ENCODE measurements at regions not wholly inside any gene's neighbourhood (a gene's known extent, or its start where the extent isn't known, plus 50 kb on each side); places are given as distances from the start of the nearest gene placed in this dataset.
"Not testable (repeated sequence)": the region's sequence is repeated elsewhere in the genome, so short reads cannot be mapped to it uniquely, and the experiment has no call there.

DNA sequence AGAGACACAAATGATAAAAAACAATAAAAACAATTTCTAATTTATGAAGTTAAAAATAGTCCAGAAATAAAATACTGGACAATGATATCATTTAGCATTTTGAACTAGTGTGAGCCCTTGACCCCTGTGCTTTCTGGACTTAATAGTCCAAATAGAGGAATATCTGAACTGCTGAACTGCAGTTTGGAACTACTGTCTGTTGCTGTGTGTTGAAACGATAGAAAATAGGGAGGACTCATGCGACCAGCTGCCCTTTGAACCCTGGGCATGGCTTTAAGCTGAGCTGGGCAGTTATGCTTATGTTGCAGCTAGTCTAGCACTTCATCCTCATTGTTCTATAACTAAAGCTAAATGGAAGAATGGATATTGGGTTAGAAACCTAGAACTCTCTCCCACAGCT is 99.5 kb downstream of the FMR1NB start:
- no peaks in the 10 kb centered on the region for H3K36me3 ChIP-seq (ENCODE audit: control insufficient read depth, insufficient read depth, low read length)
- no peaks in the 10 kb centered on the region for H3K4me1 ChIP-seq (ENCODE audit: control insufficient read depth, insufficient read depth, low read length)
- H3K9ac ChIP-seq (ENCODE audit: low read length), result no peak overlapping the region
- no peaks in the 10 kb centered on the region for H3K9me3 ChIP-seq (ENCODE audit: control insufficient read depth, insufficient read depth, low read depth, low read length)
- no peak overlapping the region for H3K4me3 ChIP-seq (ENCODE audit: low read depth, low read length)
- no peak overlapping the region for H3K27ac ChIP-seq (ENCODE audit: low read depth, low read length)
- no peaks in the 10 kb centered on the region; the same call in 1 of the 2 replicates for H3K27me3 ChIP-seq (ENCODE audit: control insufficient read depth, insufficient read depth, low read length)

DNA sequence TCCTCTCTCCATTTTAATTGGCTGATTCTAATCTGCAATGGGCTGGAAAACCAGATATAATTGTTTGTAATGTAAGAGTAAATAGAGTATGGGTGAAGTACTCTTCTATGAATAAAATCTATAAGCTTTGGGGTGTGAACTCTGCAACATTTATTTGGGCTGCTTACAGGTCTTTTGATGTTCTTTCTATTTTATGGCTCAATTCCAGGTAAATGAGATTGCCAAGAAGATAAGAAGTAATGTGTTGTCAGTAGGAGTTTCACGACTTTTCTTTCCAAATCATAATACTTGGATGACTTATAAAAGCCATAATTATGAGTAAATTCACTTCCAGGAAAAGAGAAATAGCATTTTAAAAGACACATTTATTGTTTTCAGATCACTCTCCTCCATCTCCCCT is 103.5 kb downstream of the FMR1NB start:
- Histone ChIP-seq H3K27me3 (ENCODE audit: control insufficient read depth, insufficient read depth, low read length) (no peaks in the 10 kb centered on the region), H3K27ac (ENCODE audit: low read depth, low read length) (no peak overlapping the region), H3K4me3 (ENCODE audit: low read depth, low read length) (no peak overlapping the region), H3K9me3 (ENCODE audit: control insufficient read depth, insufficient read depth, low read depth, low read length) (no peaks in the 10 kb centered on the region), H3K4me1 (ENCODE audit: control insufficient read depth, insufficient read depth, low read length) (no peaks in the 10 kb centered on the region), H3K36me3 (ENCODE audit: control insufficient read depth, insufficient read depth, low read length) (no peaks in the 10 kb centered on the region), H3K9ac (ENCODE audit: low read length) (no peak overlapping the region)

- Histone ChIP-seq H3K4me3 (ENCODE audit: low read depth, low read length) (no peak overlapping the region), H3K27ac (ENCODE audit: low read depth, low read length) (no peak overlapping the region), H3K9ac (ENCODE audit: low read length) (no peak overlapping the region), H3K27me3 (ENCODE audit: control insufficient read depth, insufficient read depth, low read length) (no peaks in the 10 kb centered on the region; the same call in 1 of the 2 replicates), H3K9me3 (ENCODE audit: control insufficient read depth, insufficient read depth, low read depth, low read length) (peaks cover 8% of the 10 kb centered on the region; the same call in 1 of the 2 replicates), H3K4me1 (ENCODE audit: control insufficient read depth, insufficient read depth, low read length) (no peaks in the 10 kb centered on the region), H3K36me3 (ENCODE audit: control insufficient read depth, insufficient read depth, low read length) (no peaks in the 10 kb centered on the region)
Observed at GRCh38 chrX:148120151-148120550, 139.0 kb downstream of the FMR1NB start.

- Histone ChIP-seq H3K9me3 (ENCODE audit: control insufficient read depth, insufficient read depth, low read depth, low read length) (peaks cover 8% of the 10 kb centered on the region; the same call in 1 of the 2 replicates), H3K36me3 (ENCODE audit: control insufficient read depth, insufficient read depth, low read length) (no peaks in the 10 kb centered on the region), H3K4me3 (ENCODE audit: low read depth, low read length) (no peak overlapping the region), H3K27ac (ENCODE audit: low read depth, low read length) (no peak overlapping the region), H3K4me1 (ENCODE audit: control insufficient read depth, insufficient read depth, low read length) (no peaks in the 10 kb centered on the region), H3K9ac (ENCODE audit: low read length) (no peak overlapping the region), H3K27me3 (ENCODE audit: control insufficient read depth, insufficient read depth, low read length) (no peaks in the 10 kb centered on the region; the same call in 1 of the 2 replicates)
Observed at GRCh38 chrX:148120999-148121623, 140.0 kb downstream of the FMR1NB start.

GRCh38 chrX:148128872-148129505 is 147.9 kb downstream of the FMR1NB start:
- not testable (repeated sequence) for H3K9me3 ChIP-seq (ENCODE audit: control insufficient read depth, insufficient read depth, low read depth, low read length); H3K4me1 ChIP-seq (ENCODE audit: control insufficient read depth, insufficient read depth, low read length); H3K27ac ChIP-seq (ENCODE audit: low read depth, low read length); H3K36me3 ChIP-seq (ENCODE audit: control insufficient read depth, insufficient read depth, low read length); H3K27me3 ChIP-seq (ENCODE audit: control insufficient read depth, insufficient read depth, low read length)
- Histone ChIP-seq H3K9ac (ENCODE audit: low read length) (peak overlapping the region; percentile 81), H3K4me3 (ENCODE audit: low read depth, low read length) (peak overlapping the region; percentile 68)

DNA sequence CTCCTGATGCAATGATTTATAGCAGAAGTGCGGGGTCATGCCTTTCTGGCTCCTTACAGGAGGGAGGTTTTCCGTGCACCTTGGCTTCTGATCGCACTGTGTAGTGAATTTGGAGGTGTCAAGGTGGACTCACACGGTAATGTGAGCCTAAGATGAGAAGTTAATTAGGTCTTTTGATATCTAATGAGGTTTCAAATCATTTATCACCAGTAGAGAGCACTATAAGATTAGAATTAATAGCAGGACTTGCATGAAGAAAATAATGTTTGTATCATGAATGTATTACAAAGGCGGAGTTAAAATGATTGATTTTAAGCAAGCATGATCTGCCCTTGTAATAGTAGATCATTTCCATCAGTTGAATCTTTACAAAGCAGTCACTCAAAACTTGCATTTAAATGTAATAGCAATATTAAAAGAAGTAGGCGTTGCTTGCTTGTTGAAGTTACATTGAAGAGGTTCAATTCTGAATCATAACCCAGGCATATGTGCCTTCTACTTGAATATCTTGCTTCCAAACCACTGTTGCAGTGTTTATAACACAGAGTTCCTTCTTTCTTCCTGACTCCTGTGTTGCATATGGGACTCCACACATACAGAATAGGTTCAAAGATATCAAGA is 152.1 kb downstream of the FMR1NB start:
- no peaks in the 10 kb centered on the region for H3K9me3 ChIP-seq (ENCODE audit: control insufficient read depth, insufficient read depth, low read depth, low read length)
- no peak overlapping the region for H3K9ac ChIP-seq (ENCODE audit: low read length)
- no peak overlapping the region for H3K4me3 ChIP-seq (ENCODE audit: low read depth, low read length)
- no peak overlapping the region for H3K27ac ChIP-seq (ENCODE audit: low read depth, low read length)
- no peaks in the 10 kb centered on the region for H3K36me3 ChIP-seq (ENCODE audit: control insufficient read depth, insufficient read depth, low read length)
- H3K27me3 ChIP-seq (ENCODE audit: control insufficient read depth, insufficient read depth, low read length), result no peaks in the 10 kb centered on the region
- H3K4me1 ChIP-seq (ENCODE audit: control insufficient read depth, insufficient read depth, low read length), result no peaks in the 10 kb centered on the region

GRCh38 chrX:148134578-148134977 is 153.4 kb downstream of the FMR1NB start:
- Histone ChIP-seq H3K9me3 (ENCODE audit: control insufficient read depth, insufficient read depth, low read depth, low read length) (no peaks in the 10 kb centered on the region), H3K4me3 (ENCODE audit: low read depth, low read length) (no peak overlapping the region), H3K27ac (ENCODE audit: low read depth, low read length) (no peak overlapping the region), H3K36me3 (ENCODE audit: control insufficient read depth, insufficient read depth, low read length) (no peaks in the 10 kb centered on the region), H3K9ac (ENCODE audit: low read length) (no peak overlapping the region), H3K4me1 (ENCODE audit: control insufficient read depth, insufficient read depth, low read length) (no peaks in the 10 kb centered on the region), H3K27me3 (ENCODE audit: control insufficient read depth, insufficient read depth, low read length) (no peaks in the 10 kb centered on the region)

GRCh38 chrX:148135738-148136137 is 154.6 kb downstream of the FMR1NB start:
- Histone ChIP-seq H3K4me3 (ENCODE audit: low read depth, low read length) (no peak overlapping the region), H3K36me3 (ENCODE audit: control insufficient read depth, insufficient read depth, low read length) (no peaks in the 10 kb centered on the region), H3K27ac (ENCODE audit: low read depth, low read length) (no peak overlapping the region), H3K9ac (ENCODE audit: low read length) (no peak overlapping the region), H3K27me3 (ENCODE audit: control insufficient read depth, insufficient read depth, low read length) (no peaks in the 10 kb centered on the region), H3K4me1 (ENCODE audit: control insufficient read depth, insufficient read depth, low read length) (no peaks in the 10 kb centered on the region), H3K9me3 (ENCODE audit: control insufficient read depth, insufficient read depth, low read depth, low read length) (no peaks in the 10 kb centered on the region)

DNA sequence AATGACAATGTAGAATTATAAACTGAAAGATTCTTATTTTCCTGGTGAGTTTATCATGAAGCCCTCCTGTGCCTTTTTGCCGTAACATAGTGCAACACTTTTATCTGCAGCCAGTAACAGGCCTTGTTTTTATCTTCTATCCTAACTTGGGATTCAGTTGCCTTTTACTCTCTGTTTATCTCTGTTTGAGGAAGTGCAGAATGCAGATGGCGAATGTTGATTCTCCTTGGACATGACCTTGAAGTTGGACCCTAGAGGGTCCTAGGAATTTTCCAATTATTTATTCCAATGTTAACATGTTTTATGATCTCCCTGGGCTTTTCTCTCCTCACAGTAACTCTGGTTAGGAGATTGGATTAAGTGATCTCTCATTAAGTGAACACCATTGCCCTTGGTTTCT is 165.0 kb downstream of the FMR1NB start:
- Histone ChIP-seq H3K36me3 (ENCODE audit: control insufficient read depth, insufficient read depth, low read length) (no peaks in the 10 kb centered on the region), H3K9me3 (ENCODE audit: control insufficient read depth, insufficient read depth, low read depth, low read length) (0 out of 2 replicates have a peak, but pooled peaks cover 2% of the 10 kb centered on the region), H3K4me3 (ENCODE audit: low read depth, low read length) (no peak overlapping the region), H3K4me1 (ENCODE audit: control insufficient read depth, insufficient read depth, low read length) (peaks cover 3% of the 10 kb centered on the region; the same call in 1 of the 2 replicates), H3K9ac (ENCODE audit: low read length) (no peak overlapping the region), H3K27ac (ENCODE audit: low read depth, low read length) (no peak overlapping the region), H3K27me3 (ENCODE audit: control insufficient read depth, insufficient read depth, low read length) (no peaks in the 10 kb centered on the region)

DNA sequence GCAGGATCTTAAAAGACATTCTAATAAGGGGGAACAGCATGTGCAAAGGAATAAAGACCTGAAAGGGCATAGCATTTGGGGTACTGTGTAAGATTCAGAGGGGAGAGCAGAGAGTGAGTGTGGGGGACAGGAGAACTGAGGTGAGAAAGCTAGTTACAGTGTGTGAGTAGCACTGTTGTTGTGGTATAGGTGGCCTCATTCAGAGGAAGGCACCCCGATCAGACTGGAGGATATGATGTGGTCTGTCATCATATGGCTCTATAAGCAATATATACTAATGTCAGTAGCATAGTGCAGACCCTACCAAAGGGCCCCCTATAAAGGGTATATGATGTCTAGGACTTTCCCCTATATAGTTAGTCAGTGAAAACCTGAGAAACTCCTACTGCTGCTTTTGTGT is 175.8 kb downstream of the FMR1NB start:
- Histone ChIP-seq H3K27ac (ENCODE audit: low read depth, low read length) (no peak overlapping the region), H3K4me3 (ENCODE audit: low read depth, low read length) (no peak overlapping the region), H3K36me3 (ENCODE audit: control insufficient read depth, insufficient read depth, low read length) (no peaks in the 10 kb centered on the region), H3K4me1 (ENCODE audit: control insufficient read depth, insufficient read depth, low read length) (no peaks in the 10 kb centered on the region), H3K9me3 (ENCODE audit: control insufficient read depth, insufficient read depth, low read depth, low read length) (no peaks in the 10 kb centered on the region), H3K27me3 (ENCODE audit: control insufficient read depth, insufficient read depth, low read length) (no peaks in the 10 kb centered on the region), H3K9ac (ENCODE audit: low read length) (no peak overlapping the region)

- Histone ChIP-seq H3K9me3 (ENCODE audit: control insufficient read depth, insufficient read depth, low read depth, low read length) (no peaks in the 10 kb centered on the region), H3K4me1 (ENCODE audit: control insufficient read depth, insufficient read depth, low read length) (no peaks in the 10 kb centered on the region), H3K27me3 (ENCODE audit: control insufficient read depth, insufficient read depth, low read length) (no peaks in the 10 kb centered on the region), H3K9ac (ENCODE audit: low read length) (no peak overlapping the region), H3K4me3 (ENCODE audit: low read depth, low read length) (no peak overlapping the region), H3K36me3 (ENCODE audit: control insufficient read depth, insufficient read depth, low read length) (no peaks in the 10 kb centered on the region), H3K27ac (ENCODE audit: low read depth, low read length) (no peak overlapping the region)
Observed at GRCh38 chrX:148159796-148160195, 178.7 kb downstream of the FMR1NB start.

Data from HUES6 (cell line).